Gastrocnemius medialis (tissue), 4 donors: ENCODE measurements at regions not wholly inside any gene's neighbourhood (a gene's known extent, or its start where the extent isn't known, plus 50 kb on each side); places are given as distances from the start of the nearest gene placed in this dataset.

Experiments used
- POLR2A ChIP-seq, 2 donors: fragments of 450-650 bp; IDR thresholded peaks; one replicate each; pipeline ENCODE4 v1.6.1; 2017; ENCODE audit warnings: antibody characterized with exemption in 2 of 2, mild to moderate bottlenecking in 2 of 2, moderate library complexity in 2 of 2
- TF ChIP-seq, protein P1 (sequence below), 5 experiments: fragments of 450-650 bp in 3 of 5; fragments of 200-600 bp in 2 of 5; sonication (generic) in 2 of 5; IDR thresholded peaks in 4 of 5; conservative IDR thresholded peaks in 1 of 5; 1 replicate in 4 of 5; 2 replicates in 1 of 5; pipeline ENCODE4 v1.5.1; 2016 to 2019; ENCODE audit warnings: antibody characterized with exemption in 5 of 5, mild to moderate bottlenecking in 3 of 5, moderate library complexity in 3 of 5

DNA sequence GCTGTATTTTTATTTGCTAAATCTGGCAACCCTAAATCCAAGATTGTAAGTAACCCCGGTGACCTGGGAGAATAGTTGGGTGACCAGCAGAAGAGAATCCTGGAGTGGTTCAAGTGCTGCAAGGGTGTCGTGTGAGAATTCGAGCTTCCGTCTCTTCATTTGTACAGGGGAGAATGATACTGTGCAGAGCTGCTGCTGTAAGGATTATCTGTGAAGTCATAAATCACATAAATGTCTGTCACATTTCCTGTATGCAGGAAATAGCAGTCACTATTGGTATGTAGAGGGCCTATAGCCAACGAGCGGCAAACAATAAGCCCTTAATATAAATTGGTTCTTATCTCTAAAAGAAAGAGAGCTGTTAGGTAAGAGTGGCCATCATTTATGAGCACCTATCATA is 90.7 kb downstream of the ATP1A1 start:
- TF ChIP-seq, protein P1, sequence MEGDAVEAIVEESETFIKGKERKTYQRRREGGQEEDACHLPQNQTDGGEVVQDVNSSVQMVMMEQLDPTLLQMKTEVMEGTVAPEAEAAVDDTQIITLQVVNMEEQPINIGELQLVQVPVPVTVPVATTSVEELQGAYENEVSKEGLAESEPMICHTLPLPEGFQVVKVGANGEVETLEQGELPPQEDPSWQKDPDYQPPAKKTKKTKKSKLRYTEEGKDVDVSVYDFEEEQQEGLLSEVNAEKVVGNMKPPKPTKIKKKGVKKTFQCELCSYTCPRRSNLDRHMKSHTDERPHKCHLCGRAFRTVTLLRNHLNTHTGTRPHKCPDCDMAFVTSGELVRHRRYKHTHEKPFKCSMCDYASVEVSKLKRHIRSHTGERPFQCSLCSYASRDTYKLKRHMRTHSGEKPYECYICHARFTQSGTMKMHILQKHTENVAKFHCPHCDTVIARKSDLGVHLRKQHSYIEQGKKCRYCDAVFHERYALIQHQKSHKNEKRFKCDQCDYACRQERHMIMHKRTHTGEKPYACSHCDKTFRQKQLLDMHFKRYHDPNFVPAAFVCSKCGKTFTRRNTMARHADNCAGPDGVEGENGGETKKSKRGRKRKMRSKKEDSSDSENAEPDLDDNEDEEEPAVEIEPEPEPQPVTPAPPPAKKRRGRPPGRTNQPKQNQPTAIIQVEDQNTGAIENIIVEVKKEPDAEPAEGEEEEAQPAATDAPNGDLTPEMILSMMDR (IDR thresholded peaks at IDR 0.05 in 4 of 5, conservative IDR thresholded peaks at IDR 0.05 in 1 of 5), result no peak
- no peak for TF ChIP-seq POLR2A (IDR thresholded peaks at IDR 0.05)
